OCI-LY7 (cell line): ENCODE measurements at regions not wholly inside any gene's neighbourhood (a gene's known extent, or its start where the extent isn't known, plus 50 kb on each side); places are given as distances from the start of the nearest gene placed in this dataset.

ENCODE experiments used
- BruUV-seq: library from RNA; stranded (reverse); fragments of 400-500 nt; replicated peaks from 2 replicates; lab custom pipeline; 2021; lab: Mats Ljungman, UMichigan
- CTCF ChIA-PET: fragments of 300-600 bp; sonication (Branson Sonifier 250); formaldehyde crosslinking; loops from one replicate; lab custom pipeline; 2022; ENCODE audit warnings: antibody characterized with exemption; ENCODE audit not compliant: unreplicated experiment; lab: Charles Lee
- POLR2A ChIA-PET: fragments of 300-600 bp; sonication (Branson Sonifier 250); formaldehyde crosslinking; loops from one replicate; lab custom pipeline; 2022; ENCODE audit warnings: antibody characterized with exemption; lab: Charles Lee
- DNase-seq: peaks from one replicate; pipeline ENCODE4 v3.0.0-alpha.2; 2015; ENCODE audit warnings: low spot score
- H2AFZ ChIP-seq: fragments of 200-600 bp; sonication (generic), shearing (Covaris generic); 2 replicates; pipeline ENCODE4 v1.6.1; 2014; ENCODE audit warnings: mild to moderate bottlenecking, antibody characterized with exemption, low read length, moderate library complexity
- H3K27ac ChIP-seq: fragments of 200-600 bp; sonication (generic); 2 replicates; pipeline ENCODE4 v1.5.1; 2014; ENCODE audit warnings: mixed run types, low read depth, mild to moderate bottlenecking, moderate library complexity, low read length, inconsistent platforms; ENCODE audit not compliant: poor library complexity, severe bottlenecking
- H3K36me3 ChIP-seq: fragments of 200-600 bp; sonication (generic); 2 replicates; pipeline ENCODE4 v1.6.1; 2014; ENCODE audit warnings: mild to moderate bottlenecking, antibody characterized with exemption, low read length, moderate library complexity, mixed read lengths; ENCODE audit not compliant: insufficient read depth
- H3K4me1 ChIP-seq: fragments of 200-600 bp; sonication (generic); 2 replicates; pipeline ENCODE4 v1.5.1; 2014; ENCODE audit warnings: mild to moderate bottlenecking, low read length; ENCODE audit not compliant: insufficient read depth, poor library complexity, severe bottlenecking
- H3K4me2 ChIP-seq: fragments of 200-600 bp; sonication (generic); 2 replicates; pipeline ENCODE4 v1.6.1; 2014; ENCODE audit warnings: mild to moderate bottlenecking, low read length
- H3K4me3 ChIP-seq: fragments of 200-600 bp; sonication (generic); 2 replicates; pipeline ENCODE4 v1.5.1; 2014; ENCODE audit warnings: mild to moderate bottlenecking, low read depth, low read length; ENCODE audit not compliant: poor library complexity, severe bottlenecking
- H3K79me2 ChIP-seq: fragments of 200-600 bp; sonication (generic); 2 replicates; pipeline ENCODE4 v1.6.1; 2016; ENCODE audit warnings: low read depth, mild to moderate bottlenecking, low read length, moderate library complexity, mixed read lengths; ENCODE audit not compliant: insufficient read depth
- H3K9me2 ChIP-seq: fragments of 200-600 bp; sonication (generic); 2 replicates; pipeline ENCODE4 v1.6.1; 2016; ENCODE audit warnings: mild to moderate bottlenecking, low read length, mixed read lengths; ENCODE audit not compliant: insufficient read depth
- H3K9me3 ChIP-seq: fragments of 200-600 bp; sonication (generic); 2 replicates; pipeline ENCODE4 v1.6.1; 2014; ENCODE audit warnings: mild to moderate bottlenecking, mixed run types, low read length, mixed read lengths
- H4K20me1 ChIP-seq: fragments of 200-600 bp; sonication (generic); 2 replicates; pipeline ENCODE4 v1.6.1; 2014; ENCODE audit warnings: mild to moderate bottlenecking, antibody characterized with exemption, low read length, moderate library complexity, mixed read lengths; ENCODE audit not compliant: insufficient read depth
- CTCF ChIP-seq: fragments of 200-600 bp; sonication (generic); conservative IDR thresholded peaks from 2 replicates; pipeline ENCODE4 v1.5.1; 2014; ENCODE audit warnings: mild to moderate bottlenecking, antibody characterized with exemption, low read length, moderate library complexity, mixed read lengths
- EZH2phosphoT487 ChIP-seq: fragments of 200-600 bp; sonication (generic); IDR thresholded peaks from 2 replicates; pipeline ENCODE4 v1.6.1; 2018; ENCODE audit warnings: low read depth, borderline replicate concordance, mild to moderate bottlenecking, mixed run types, antibody characterized with exemption, low read length, moderate library complexity, mixed read lengths
- intact Hi-C: fragments of 100-400 bp; cut with micrococcal nuclease; formaldehyde crosslinking; loops from one replicate; pipeline ENCODE4 v1.10.0; 2022; ENCODE audit not compliant: unreplicated experiment

GRCh38 chr11:70523384-70524095 lies 125.2 kb downstream of the CTTN start:
- Histone ChIP-seq H3K36me3 (no peaks in the 10 kb centered on the region), H3K79me2 (no peaks in the 10 kb centered on the region), H3K4me1 (no peaks in the 10 kb centered on the region), H3K4me2 (no peak overlapping the region), H3K27ac (no peak overlapping the region), H4K20me1 (no peaks in the 10 kb centered on the region), H3K4me3 (no peak overlapping the region), H3K9me3 (no peaks in the 10 kb centered on the region), H2AFZ (no peak overlapping the region), H3K9me2 (no peaks in the 10 kb centered on the region)
- no peak for TF ChIP-seq EZH2phosphoT487
- TF ChIP-seq CTCF = no peak
- intact Hi-C loops = no loop called here
- CTCF ChIA-PET = no interaction called here
- POLR2A ChIA-PET = no interaction called here
- DNase-seq = no peak
- no TSS peak for BruUV-seq

- no TSS peak for BruUV-seq
- Histone ChIP-seq H3K4me1 (no peaks in the 10 kb centered on the region), H3K27ac (no peak overlapping the region), H4K20me1 (no peaks in the 10 kb centered on the region), H3K4me2 (no peak overlapping the region), H3K4me3 (no peak overlapping the region), H3K9me2 (no peaks in the 10 kb centered on the region), H3K36me3 (no peaks in the 10 kb centered on the region), H3K9me3 (no peaks in the 10 kb centered on the region), H2AFZ (no peak overlapping the region), H3K79me2 (no peaks in the 10 kb centered on the region)
- CTCF ChIA-PET = no interaction called here
- POLR2A ChIA-PET = no interaction called here
- no peak for TF ChIP-seq EZH2phosphoT487
- TF ChIP-seq CTCF = no peak
- intact Hi-C loops = no loop called here
- no peak for DNase-seq
Measured at GRCh38 chr11:70524096-70524922, 126.0 kb downstream of the CTTN start.

GRCh38 chr11:70525006-70525405 lies 126.7 kb downstream of the CTTN start:
- Histone ChIP-seq H3K36me3 (no peaks in the 10 kb centered on the region), H3K4me3 (no peak overlapping the region), H3K4me1 (no peaks in the 10 kb centered on the region), H3K27ac (no peak overlapping the region), H3K4me2 (no peak overlapping the region), H3K9me3 (no peaks in the 10 kb centered on the region), H4K20me1 (no peaks in the 10 kb centered on the region), H3K9me2 (no peaks in the 10 kb centered on the region), H3K79me2 (no peaks in the 10 kb centered on the region), H2AFZ (no peak overlapping the region)
- ChIA-PET POLR2A (no interaction called here), CTCF (no interaction called here)
- no peak for DNase-seq
- BruUV-seq = no TSS peak
- intact Hi-C loops = no loop called here
- TF ChIP-seq CTCF (no peak), EZH2phosphoT487 (no peak)
